ENCODE measurements at regions not wholly inside any gene's neighbourhood (a gene's known extent, or its start where the extent isn't known, plus 50 kb on each side); places are given as distances from the start of the nearest gene placed in this dataset.

GRCh38 chr4:38204339-38205035 lies 244.3 kb downstream of the PTTG2 start:
- TF ChIP-seq POLR2A (IDR thresholded peaks at IDR 0.05), result no peak
- no peak for TF ChIP-seq CTCF (IDR thresholded peaks at IDR 0.05)
- H3K9me3 ChIP-seq, result no peaks in the 10 kb centered on the region
- no peak overlapping the region for H3K4me3 ChIP-seq (replicated peaks in 1 of 3)
- 75 to 92% methylated on average over 9 of the region's 9 CpGs for WGBS, 2 donors
- H3K4me1 ChIP-seq, result peaks cover 0 to 5% of the 10 kb centered on the region in 2 donors
- intact Hi-C loops (cut with DNase I), result no loop called here
- H3K27ac ChIP-seq, result no peak overlapping the region
- H3K36me3 ChIP-seq, result no peaks in the 10 kb centered on the region
- no peaks in the 10 kb centered on the region for H3K27me3 ChIP-seq
- DNase-seq, result no peak

- no peak for DNase-seq
- peaks cover 7 to 13% of the 10 kb centered on the region in 2 donors for H3K4me1 ChIP-seq
- no peak overlapping the region for H3K27ac ChIP-seq
- no peaks in the 10 kb centered on the region for H3K9me3 ChIP-seq
- no peak for TF ChIP-seq CTCF (IDR thresholded peaks at IDR 0.05)
- no peak for TF ChIP-seq POLR2A (IDR thresholded peaks at IDR 0.05)
- no peaks in the 10 kb centered on the region for H3K27me3 ChIP-seq
- 52 to 93% methylated on average over 3 of the region's 3 CpGs for WGBS, 2 donors
- H3K36me3 ChIP-seq, result no peaks in the 10 kb centered on the region
- H3K4me3 ChIP-seq (replicated peaks in 1 of 3), result no peak overlapping the region
- intact Hi-C loops (cut with DNase I), result no loop called here
Observed at GRCh38 chr4:38205261-38205660, 245.1 kb downstream of the PTTG2 start.

- Histone ChIP-seq H3K9me3 (no peaks in the 10 kb centered on the region), H3K36me3 (no peaks in the 10 kb centered on the region), H3K27ac (no peak overlapping the region), H3K27me3 (no peaks in the 10 kb centered on the region), H3K4me1 (peaks cover 16 to 29% of the 10 kb centered on the region in 2 donors), H3K4me3 (replicated peaks in 1 of 3) (no peak overlapping the region)
- WGBS, 2 donors, result 97% methylated on average over 2 of the region's 2 CpGs
- no peak for DNase-seq
- intact Hi-C loops (cut with DNase I), result no loop called here
- TF ChIP-seq POLR2A (IDR thresholded peaks at IDR 0.05) (no peak), CTCF (IDR thresholded peaks at IDR 0.05) (no peak)
Observed at GRCh38 chr4:38207110-38207457, 246.9 kb downstream of the PTTG2 start.

- 84 to 90% methylated on average over 2 of the region's 2 CpGs for WGBS, 2 donors
- H3K4me1 ChIP-seq, result peaks cover 25 to 45% of the 10 kb centered on the region in 2 donors
- no peak overlapping the region for H3K4me3 ChIP-seq (replicated peaks in 1 of 3)
- no peaks in the 10 kb centered on the region for H3K9me3 ChIP-seq
- no peaks in the 10 kb centered on the region for H3K27me3 ChIP-seq
- TF ChIP-seq CTCF (IDR thresholded peaks at IDR 0.05) (no peak), POLR2A (IDR thresholded peaks at IDR 0.05) (no peak)
- DNase-seq, result no peak
- H3K27ac ChIP-seq, result peak overlapping the region; percentile 70 to 90 (median 83)
- intact Hi-C loops (cut with DNase I), result no loop called here
- H3K36me3 ChIP-seq, result no peaks in the 10 kb centered on the region
Observed at GRCh38 chr4:38209654-38210053, 249.5 kb downstream of the PTTG2 start.

- intact Hi-C loops (cut with DNase I), result no loop called here
- WGBS, 2 donors, result 18 to 28% methylated on average over 11 of the region's 11 CpGs
- Histone ChIP-seq H3K4me1 (peaks cover 25 to 45% of the 10 kb centered on the region in 2 donors), H3K27ac (peak overlapping the region; percentile 70 to 90 (median 83)), H3K9me3 (no peaks in the 10 kb centered on the region), H3K27me3 (no peaks in the 10 kb centered on the region), H3K4me3 (replicated peaks in 1 of 3) (no peak overlapping the region), H3K36me3 (no peaks in the 10 kb centered on the region)
- DNase-seq, result peak; percentile 84 to 85
- TF ChIP-seq POLR2A (IDR thresholded peaks at IDR 0.05), result no peak
- no peak for TF ChIP-seq CTCF (IDR thresholded peaks at IDR 0.05)
Observed at GRCh38 chr4:38210396-38211114, 250.4 kb downstream of the PTTG2 start.
